Endothelial cell of umbilical vein (primary cell): ENCODE measurements at regions not wholly inside any gene's neighbourhood (a gene's known extent, or its start where the extent isn't known, plus 50 kb on each side); places are given as distances from the start of the nearest gene placed in this dataset.

Experiments
- BruUV-seq: library from RNA; stranded (reverse); fragments of 400-500 nt; replicated peaks from 2 replicates; lab custom pipeline; 2021; lab: Mats Ljungman, UMichigan
- CTCF ChIA-PET: fragments of 300-600, 350-600 bp; sonication (Branson Sonifier 250); formaldehyde crosslinking; loops from one replicate; lab custom pipeline; 2021; ENCODE audit warnings: antibody characterized with exemption, inconsistent platforms; lab: Charles Lee
- POLR2A ChIA-PET: fragments of 300-600, 350-600 bp; sonication (Branson Sonifier 250); formaldehyde crosslinking; loops from one replicate; lab custom pipeline; 2021; ENCODE audit warnings: antibody characterized with exemption, inconsistent platforms; lab: Charles Lee
- DNase-seq: peaks from one replicate; pipeline ENCODE4 v3.0.0-alpha.2; 2011; ENCODE audit warnings: low read depth, low spot score
- FAIRE-seq: peaks from 2 replicates; lab custom pipeline; 2011; peaks lifted over from hg19 to GRCh38; lab: Jason Lieb, UNC
- H2AFZ ChIP-seq: 2 replicates; pipeline ENCODE4 v1.6.0; 2012; ENCODE audit warnings: low read depth, low read length, control low read depth, inconsistent platforms
- H3K27ac ChIP-seq: 2 replicates; pipeline ENCODE4 v1.5.1; 2011; ENCODE audit warnings: low read depth, mild to moderate bottlenecking, control low read depth, low read length, moderate library complexity; ENCODE audit not compliant: insufficient read depth
- H3K27me3 ChIP-seq, 2 experiments: 2 replicates each; pipeline versions ENCODE4 v1.6.0 to v1.6.1; 2011; ENCODE audit warnings: low read length in 2 of 2, mixed read lengths in 1 of 2; ENCODE audit not compliant: control insufficient read depth in 2 of 2, insufficient read depth in 2 of 2
- H3K36me3 ChIP-seq, 2 experiments: 2 replicates in 1 of 2; 3 replicates in 1 of 2; pipeline ENCODE4 v1.5.1; 2011; ENCODE audit warnings: low read length in 2 of 2, mild to moderate bottlenecking in 1 of 2, moderate library complexity in 1 of 2; ENCODE audit not compliant: control insufficient read depth in 2 of 2, insufficient read depth in 2 of 2; ENCODE audit errors: extremely low read depth in 1 of 2
- H3K4me1 ChIP-seq: 3 replicates; pipeline ENCODE4 v1.5.1; 2011; ENCODE audit warnings: mild to moderate bottlenecking, low read length; ENCODE audit not compliant: control insufficient read depth, insufficient read depth; ENCODE audit errors: extremely low read depth
- H3K4me2 ChIP-seq: 2 replicates; pipeline ENCODE4 v1.6.1; 2011; ENCODE audit warnings: low read length, control low read depth, mixed read lengths; ENCODE audit not compliant: insufficient read depth
- H3K4me3 ChIP-seq, 3 experiments: fragments of 200-600 bp in 1 of 3; sonication (generic), shearing (Covaris generic) in 1 of 3; replicated peaks in 1 of 3; 2 replicates each; pipeline ENCODE4 v1.5.1; 2011 to 2016; ENCODE audit warnings: control low read depth in 3 of 3, low read length in 3 of 3, mild to moderate bottlenecking in 2 of 3, inconsistent platforms in 1 of 3, low read depth in 1 of 3, moderate library complexity in 1 of 3; ENCODE audit not compliant: insufficient read depth in 1 of 3
- H3K79me2 ChIP-seq: 2 replicates; pipeline ENCODE4 v1.6.0; 2012; ENCODE audit warnings: low read length, inconsistent platforms; ENCODE audit not compliant: control insufficient read depth, insufficient read depth
- H3K9ac ChIP-seq: replicated peaks from 2 replicates; pipeline ENCODE3; 2011; ENCODE audit warnings: low read length, control low read depth; ENCODE audit not compliant: insufficient read depth; ENCODE audit errors: extremely low read depth
- H3K9me1 ChIP-seq: replicated peaks from 3 replicates; pipeline ENCODE4 v1.6.0; 2011; ENCODE audit warnings: mild to moderate bottlenecking, low read length; ENCODE audit not compliant: control insufficient read depth, insufficient read depth; ENCODE audit errors: extremely low read depth
- H3K9me3 ChIP-seq: replicated peaks from 2 replicates; pipeline ENCODE4 v1.5.1; 2012; ENCODE audit warnings: low read length, inconsistent platforms; ENCODE audit not compliant: control insufficient read depth, insufficient read depth
- H4K20me1 ChIP-seq: replicated peaks from 2 replicates; pipeline ENCODE3; 2011; ENCODE audit warnings: mild to moderate bottlenecking, low read length; ENCODE audit not compliant: control insufficient read depth, insufficient read depth; ENCODE audit errors: extremely low read depth
- CTCF ChIP-seq, 2 donors: IDR thresholded peaks; 1 replicate in 1 of 2; 2 replicates in 1 of 2; pipeline ENCODE4 v1.5.1; 2011; ENCODE audit warnings: low read length in 2 of 2, mild to moderate bottlenecking in 2 of 2, moderate library complexity in 2 of 2, control low read depth in 1 of 2, inconsistent platforms in 1 of 2, low read depth in 1 of 2; ENCODE audit not compliant: insufficient read depth in 1 of 2; ENCODE audit errors: extremely low read depth in 1 of 2
- EZH2 ChIP-seq: IDR thresholded peaks from 2 replicates; pipeline ENCODE4 v1.6.1; 2012; ENCODE audit warnings: borderline replicate concordance, low read depth, mild to moderate bottlenecking, moderate library complexity, low read length, inconsistent platforms; ENCODE audit not compliant: severe bottlenecking
- FOS ChIP-seq: IDR thresholded peaks from 2 replicates; pipeline ENCODE4 v1.6.1; 2011; ENCODE audit warnings: mild to moderate bottlenecking, low read length, moderate library complexity, borderline replicate concordance; ENCODE audit not compliant: insufficient read depth
- GATA2 ChIP-seq: IDR thresholded peaks from 2 replicates; pipeline ENCODE4 v1.7.0; 2011; ENCODE audit warnings: low read depth, mild to moderate bottlenecking, moderate library complexity, mixed read lengths, low read length; ENCODE audit not compliant: insufficient read length, insufficient read depth
- JUN ChIP-seq: IDR thresholded peaks from 2 replicates; pipeline ENCODE4 v1.6.1; 2011; ENCODE audit warnings: borderline replicate concordance, low read depth; ENCODE audit not compliant: insufficient read length, insufficient read depth
- MAX ChIP-seq: IDR thresholded peaks from 2 replicates; pipeline ENCODE4 v1.6.1; 2011; ENCODE audit not compliant: insufficient read depth, insufficient read length
- MYC ChIP-seq: IDR thresholded peaks from one replicate; pipeline ENCODE4 v1.6.1; 2011; ENCODE audit warnings: mild to moderate bottlenecking, low read depth, low read length
- POLR2A ChIP-seq: IDR thresholded peaks from 2 replicates; pipeline ENCODE4 v1.6.1; 2012; ENCODE audit warnings: low read depth, mild to moderate bottlenecking, control low read depth, low read length
- POLR2AphosphoS5 ChIP-seq: IDR thresholded peaks from 2 replicates; pipeline ENCODE4 v1.6.1; 2012; ENCODE audit warnings: low read depth, mild to moderate bottlenecking, control low read depth, low read length, moderate library complexity; ENCODE audit not compliant: insufficient read depth
- dilution Hi-C: fragments of 300-500 bp; cut with MboI; formaldehyde crosslinking; loops from one replicate; pipeline ENCODE4 v1.15.0; 2019; ENCODE audit warnings: low sequenced_read_pairs; ENCODE audit not compliant: extremely low pct_ligation_motif_present
- intact Hi-C: fragments of 100-400 bp; cut with micrococcal nuclease; formaldehyde crosslinking; loops from one replicate; pipeline ENCODE4 v1.10.0; 2022

- Histone ChIP-seq H3K4me2 (no peak overlapping the region), H3K9ac (no peak overlapping the region), H3K36me3 (no peaks in the 10 kb centered on the region), H3K27ac (no peak overlapping the region), H3K27me3 (no peaks in the 10 kb centered on the region), H3K9me3 (no peaks in the 10 kb centered on the region), H3K79me2 (no peaks in the 10 kb centered on the region), H3K9me1 (no peaks in the 10 kb centered on the region), H4K20me1 (no peaks in the 10 kb centered on the region), H3K4me3 (no peak overlapping the region), H2AFZ (no peak overlapping the region), H3K4me1 (no peaks in the 10 kb centered on the region)
- ChIA-PET POLR2A (no interaction called here), CTCF (interaction anchor here (0.6 kb wide), 1 partner anchor 306 kb away, joined by 3 read pairs; no protein-coding TSS in a partner anchor)
- no TSS peak for BruUV-seq
- intact Hi-C loops (no loop called here), dilution Hi-C loops (no loop called here)
- DNase-seq = no peak
- TF ChIP-seq MYC = no peak
- TF ChIP-seq MAX = no peak
- no peak for TF ChIP-seq JUN
- TF ChIP-seq FOS = no peak
- TF ChIP-seq POLR2A = no peak
- TF ChIP-seq POLR2AphosphoS5 = no peak
- no peak for TF ChIP-seq GATA2
- TF ChIP-seq CTCF (IDR thresholded peaks at IDR 0.05; ENCODE audit: extremely low read depth in 1 of 2, insufficient read depth in 1 of 2, low read depth in 1 of 2, low read length in 2 of 2) = no peak
- TF ChIP-seq EZH2 = no peak
- FAIRE-seq = no peak
These were observed 67.7 kb upstream of the BCO1 start for GRCh38 chr16:81170824-81171223.
